HG03442 (cell line): ENCODE measurements at regions not wholly inside any gene's neighbourhood (a gene's known extent, or its start where the extent isn't known, plus 50 kb on each side); places are given as distances from the start of the nearest gene placed in this dataset.
A peak's percentile ranks its signal among the peaks of the same experiment; 100 is the strongest.
"Not testable (repeated sequence)": the region's sequence is repeated elsewhere in the genome, so short reads cannot be mapped to it uniquely, and the experiment has no call there.

ENCODE experiments used
- ATAC-seq: cut with Tn5 transposase; IDR thresholded peaks from one replicate; pipeline ENCODE4 v1.9.1; 2021; ENCODE audit warnings: mild to moderate bottlenecking, moderate library complexity; ENCODE audit not compliant: unreplicated experiment

DNA sequence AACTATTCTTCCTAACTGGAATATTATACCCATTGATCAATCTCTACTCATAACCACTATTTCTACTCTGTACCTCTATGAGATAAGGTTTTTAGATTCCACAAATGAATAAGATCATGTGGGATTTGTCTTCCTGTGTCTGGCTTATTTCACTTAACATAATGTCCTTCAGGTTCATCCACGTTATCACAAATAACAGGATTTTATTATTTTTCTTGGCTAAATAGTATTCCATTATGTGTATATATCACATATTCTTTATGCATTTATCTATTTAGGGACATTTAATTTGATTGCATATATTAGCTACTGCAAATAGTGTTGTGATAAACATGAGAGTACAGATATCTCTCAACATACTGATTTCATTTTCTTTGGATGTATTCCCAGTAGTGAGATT, 823.0 kb upstream of the ADGRB3 start:
- no peak for ATAC-seq

DNA sequence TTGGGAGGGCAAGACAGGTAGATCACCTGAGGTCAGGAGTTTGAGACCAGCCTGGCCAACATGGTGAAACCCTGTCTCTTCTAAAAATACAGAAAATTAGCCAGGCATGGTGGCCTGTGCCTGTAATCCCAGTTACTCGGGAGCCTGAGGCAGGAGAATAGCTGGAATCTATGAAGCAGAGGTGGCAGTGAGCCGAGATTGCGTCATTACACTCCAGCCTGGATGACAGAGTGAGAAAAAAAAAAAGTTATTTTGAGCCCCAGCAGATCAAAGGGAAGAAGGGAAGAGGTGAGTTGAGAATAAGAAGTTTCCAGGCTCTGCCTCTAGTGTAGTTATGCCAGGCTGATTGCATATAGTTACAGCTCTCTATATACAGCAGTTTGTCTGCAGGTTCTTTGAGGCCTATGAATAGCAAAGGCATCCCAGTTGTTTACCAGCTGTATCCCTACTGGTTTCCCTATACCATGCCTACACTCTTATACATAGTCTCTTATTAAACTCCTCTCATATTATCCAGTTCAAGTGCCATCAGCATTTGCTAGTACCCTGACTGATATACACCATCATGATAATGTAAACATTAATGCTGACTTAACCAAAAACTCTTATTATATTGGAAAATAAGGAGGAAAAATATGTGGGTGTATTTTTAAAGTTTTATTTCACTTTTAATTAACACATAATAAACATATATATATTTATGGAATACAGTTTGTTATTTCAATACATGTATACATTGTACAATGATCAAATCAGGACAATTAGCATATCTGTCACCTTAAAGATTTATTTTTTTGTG, 823.6 kb upstream of the ADGRB3 start:
- no peak for ATAC-seq

DNA sequence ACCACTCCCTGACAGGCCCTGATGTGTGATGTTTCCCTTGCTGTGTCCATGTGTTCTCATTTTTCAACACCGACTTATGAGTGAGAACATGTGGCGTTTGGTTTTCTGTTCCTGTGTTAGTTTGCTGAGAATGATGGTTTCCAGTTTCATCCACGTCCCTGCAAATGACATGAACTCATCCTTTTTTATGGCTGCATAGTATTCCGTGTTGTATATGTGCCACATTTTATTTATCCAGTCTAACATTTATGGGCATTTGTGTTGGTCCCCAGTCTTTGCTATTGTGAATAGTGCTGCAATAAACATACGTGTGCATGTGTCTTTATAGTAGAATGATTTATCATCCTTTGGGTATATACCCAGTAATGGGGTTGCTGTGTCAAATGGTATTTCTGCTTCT, 830.3 kb upstream of the ADGRB3 start:
- ATAC-seq, result not testable (repeated sequence)

DNA sequence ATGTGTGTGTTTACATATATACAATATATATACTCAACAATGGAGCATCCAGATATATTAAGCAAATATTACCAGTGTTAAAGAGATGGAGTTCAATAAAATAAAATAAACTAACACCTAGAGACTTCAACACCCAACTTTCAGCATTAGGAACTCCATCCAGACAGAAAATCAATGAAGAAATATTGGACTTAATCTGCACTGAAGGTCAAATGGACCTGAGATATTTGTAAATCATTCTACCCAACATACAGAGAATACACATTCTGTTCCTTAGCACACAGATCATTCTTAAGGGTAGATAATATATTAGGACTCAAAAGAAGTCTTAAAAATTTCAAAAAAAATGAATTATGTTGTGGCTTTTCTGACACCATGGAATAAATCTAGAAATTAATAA, 832.3 kb upstream of the ADGRB3 start:
- no peak for ATAC-seq

DNA sequence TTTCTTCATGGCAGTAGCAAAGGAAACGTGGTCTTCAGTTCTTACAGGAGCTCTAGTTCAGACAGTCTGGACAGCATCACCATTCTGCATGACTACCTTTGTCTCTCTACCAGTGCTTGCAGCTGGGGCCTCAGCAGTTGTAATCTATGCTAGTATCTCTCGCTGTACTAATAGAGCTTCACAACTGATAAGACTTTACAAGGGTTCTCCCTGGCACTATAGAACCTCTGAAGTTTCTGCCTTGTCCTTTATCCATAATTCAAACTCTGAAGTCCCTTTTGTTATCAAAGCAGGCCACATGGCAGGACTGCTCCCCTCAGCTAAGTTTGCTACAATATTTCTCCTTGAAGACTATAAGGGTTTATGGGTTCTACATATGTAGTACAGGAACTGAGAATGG, 842.1 kb upstream of the ADGRB3 start:
- ATAC-seq, result no peak

DNA sequence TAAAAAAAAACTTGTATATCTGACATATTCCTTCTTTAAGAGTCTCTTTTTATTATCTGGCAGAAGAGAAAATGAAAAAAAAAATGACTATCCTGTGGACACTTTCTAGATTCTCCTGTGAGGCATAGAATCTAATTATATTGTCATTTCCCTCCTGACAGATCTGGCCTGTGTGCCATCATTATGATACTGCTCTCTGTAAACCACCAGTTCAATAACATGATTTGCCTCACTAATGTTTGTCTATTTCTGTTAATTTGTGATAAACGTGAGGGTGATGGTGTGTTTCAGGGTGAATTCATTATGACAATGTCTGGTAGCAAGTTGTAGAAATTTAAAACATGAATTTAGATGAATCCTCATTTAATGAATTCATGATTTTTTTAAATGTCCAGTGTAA, 844.5 kb upstream of the ADGRB3 start:
- no peak for ATAC-seq

DNA sequence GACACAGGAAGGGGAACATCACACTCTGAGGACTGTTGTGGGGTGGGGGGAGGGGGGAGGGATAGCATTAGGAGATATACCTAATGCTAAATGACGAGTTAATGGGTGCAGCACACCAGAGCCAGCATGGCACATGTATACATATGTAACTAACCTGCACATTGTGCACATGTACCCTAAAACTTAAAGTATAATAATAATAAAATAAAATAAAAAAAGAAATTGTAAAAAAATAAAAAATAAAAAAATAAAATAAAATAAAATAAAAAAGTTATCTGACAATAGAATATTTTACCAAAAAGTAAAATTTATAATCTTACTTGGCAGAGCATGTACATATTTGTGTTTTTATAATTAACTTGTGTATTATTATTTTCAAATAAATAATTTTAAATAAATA, 848.0 kb upstream of the ADGRB3 start:
- not testable (repeated sequence) for ATAC-seq

DNA sequence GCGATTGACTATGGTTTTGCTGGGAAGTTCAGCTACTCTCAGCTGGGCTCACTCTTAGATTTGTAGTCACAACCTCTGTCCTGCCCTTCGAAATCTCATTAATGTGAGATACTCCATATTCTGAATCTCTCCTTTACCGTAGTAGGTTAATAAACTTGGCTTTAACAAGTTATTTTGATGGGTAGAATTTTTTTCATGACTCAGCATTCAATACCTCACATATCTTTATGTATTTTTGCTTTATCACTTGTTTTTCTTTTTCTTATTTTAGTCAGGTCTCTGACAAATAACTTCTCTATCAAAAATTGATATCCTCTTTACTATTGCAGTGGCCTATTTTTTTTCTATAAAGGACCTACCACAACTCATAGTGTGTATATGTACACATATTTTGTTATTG, 855.2 kb upstream of the ADGRB3 start:
- ATAC-seq, result no peak

DNA sequence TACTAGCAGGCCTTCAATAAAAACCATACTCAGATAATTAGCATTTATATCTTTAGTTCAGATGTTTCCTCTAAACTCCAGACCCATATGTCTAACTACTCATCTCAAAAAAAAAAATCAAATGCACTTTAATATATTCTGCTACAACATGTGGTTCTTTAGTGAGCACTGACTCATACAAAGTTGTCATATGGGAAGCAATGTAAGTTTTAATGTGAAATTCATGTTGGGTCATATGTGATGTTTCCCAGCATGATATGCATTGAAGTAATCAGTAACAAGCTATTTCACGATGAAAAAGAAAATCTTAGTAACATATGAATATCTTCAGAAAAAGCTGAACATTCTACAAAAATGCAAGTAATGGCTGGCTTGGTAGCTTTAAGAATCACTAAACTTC, 859.7 kb upstream of the ADGRB3 start:
- no peak for ATAC-seq

DNA sequence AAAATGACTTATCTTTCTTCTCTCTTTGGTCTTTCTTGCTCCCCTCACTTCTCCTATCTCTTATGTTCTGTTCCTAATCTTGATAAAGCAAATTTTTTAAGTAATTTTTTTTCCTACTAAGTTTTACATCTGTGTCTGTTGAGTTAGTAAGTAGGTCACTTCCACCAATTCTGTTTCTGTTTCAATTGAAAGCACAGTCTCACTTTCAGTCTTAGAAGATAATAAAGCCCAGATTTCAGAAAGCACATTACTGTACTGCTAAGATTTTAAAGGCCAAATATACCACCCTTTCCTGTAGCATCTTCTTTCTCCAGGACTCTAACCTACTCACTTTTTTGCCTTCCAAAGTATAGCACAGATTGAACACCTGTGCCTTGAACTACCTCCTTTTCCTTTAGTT, 866.1 kb upstream of the ADGRB3 start:
- ATAC-seq, result peak; percentile 72

DNA sequence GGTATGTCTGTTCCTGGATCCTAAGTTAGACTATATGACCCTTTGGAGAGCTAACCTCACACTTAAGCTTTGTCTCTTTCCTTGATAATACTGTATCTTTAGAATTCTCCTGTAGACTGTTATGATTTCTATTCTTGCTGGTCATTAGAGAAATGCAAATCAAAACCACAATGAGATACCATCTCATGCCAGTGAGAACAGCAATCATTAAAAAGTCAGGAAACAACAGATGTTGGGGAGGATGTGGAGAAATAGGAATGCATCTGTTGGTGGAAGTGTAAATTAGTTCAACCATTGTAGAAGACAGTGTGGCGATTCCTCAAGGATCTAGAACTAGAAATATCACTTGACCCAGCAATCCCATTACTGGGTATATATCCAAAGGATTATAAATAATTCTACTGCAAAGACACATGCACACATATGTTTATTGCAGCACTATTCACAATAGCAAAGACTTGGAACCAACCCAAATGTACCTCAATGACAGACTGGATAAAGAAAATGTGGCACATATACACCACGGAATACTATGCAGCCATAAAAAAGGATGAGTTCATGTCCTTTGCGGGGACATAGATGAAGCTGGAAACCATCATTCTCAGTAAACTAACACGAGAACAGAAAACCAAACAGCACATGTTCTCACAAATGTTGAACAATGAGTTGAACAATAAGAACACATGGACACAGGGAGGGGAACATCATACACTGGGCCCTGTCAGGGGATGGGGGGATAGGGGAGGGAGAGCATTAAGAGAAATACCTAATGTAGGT, 867.8 kb upstream of the ADGRB3 start:
- ATAC-seq, result not testable (repeated sequence)

DNA sequence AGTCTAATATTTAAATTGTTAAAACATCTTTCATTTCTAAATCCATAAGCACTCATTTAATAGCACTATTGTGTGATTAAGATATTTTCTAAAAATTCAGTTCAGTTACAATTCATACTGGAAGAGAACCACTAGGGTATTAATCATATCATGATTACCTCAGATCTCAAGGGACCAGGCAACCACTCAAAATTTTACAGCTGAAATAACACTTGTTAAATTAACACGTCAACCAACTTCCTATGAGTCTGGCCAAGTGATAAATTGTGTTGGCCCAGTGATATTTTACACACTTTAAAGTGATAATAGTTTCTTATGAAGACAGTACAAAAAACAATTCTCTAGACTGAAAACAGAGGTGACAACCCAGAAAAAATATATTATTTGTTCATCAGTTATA, 869.0 kb upstream of the ADGRB3 start:
- no peak for ATAC-seq

DNA sequence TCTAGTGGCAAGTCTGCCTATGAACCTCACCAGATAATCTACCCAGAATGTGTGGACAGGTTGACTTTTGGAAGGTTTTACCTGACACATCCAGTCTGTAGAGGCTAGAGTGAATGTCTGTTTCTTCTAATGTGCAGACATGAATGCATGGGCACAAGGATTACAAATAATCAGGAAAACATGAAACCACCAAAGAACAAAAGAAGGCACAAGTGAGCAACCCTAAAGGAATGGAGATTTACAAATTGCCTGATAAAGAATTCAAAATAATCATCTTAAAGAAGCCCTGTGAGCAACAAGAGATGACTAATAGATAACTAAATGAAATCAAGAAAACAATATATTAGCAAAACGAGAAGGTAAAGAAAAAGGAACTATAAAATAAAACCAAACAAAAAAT, 876.1 kb upstream of the ADGRB3 start:
- no peak for ATAC-seq

DNA sequence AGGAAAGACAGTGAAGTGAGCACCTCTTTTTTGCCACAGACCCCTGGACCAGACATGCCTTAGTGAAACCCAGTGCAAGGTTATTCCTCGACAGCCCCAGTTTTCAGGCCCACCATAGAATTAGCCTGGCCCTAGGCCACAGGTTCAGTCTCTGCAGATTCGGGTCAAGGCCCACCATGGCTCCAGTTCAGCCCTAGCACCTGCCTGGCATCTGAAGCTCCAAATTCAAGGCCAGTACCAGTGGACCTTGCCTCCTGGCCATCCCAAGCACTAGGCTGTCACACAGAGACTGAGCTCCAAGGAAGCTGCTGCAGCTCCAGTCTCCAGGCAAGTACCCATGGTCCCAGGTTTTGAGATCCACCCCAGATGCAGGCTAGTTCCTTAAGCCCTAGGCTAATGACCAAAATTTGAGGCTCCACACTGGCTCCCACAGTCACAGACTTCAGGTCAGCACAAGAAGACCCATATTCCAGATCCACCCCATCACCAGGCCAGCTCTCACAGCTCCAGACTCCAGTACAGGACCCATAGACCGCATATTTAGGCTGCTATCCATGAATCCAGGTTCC, 877.5 kb upstream of the ADGRB3 start:
- no peak for ATAC-seq

DNA sequence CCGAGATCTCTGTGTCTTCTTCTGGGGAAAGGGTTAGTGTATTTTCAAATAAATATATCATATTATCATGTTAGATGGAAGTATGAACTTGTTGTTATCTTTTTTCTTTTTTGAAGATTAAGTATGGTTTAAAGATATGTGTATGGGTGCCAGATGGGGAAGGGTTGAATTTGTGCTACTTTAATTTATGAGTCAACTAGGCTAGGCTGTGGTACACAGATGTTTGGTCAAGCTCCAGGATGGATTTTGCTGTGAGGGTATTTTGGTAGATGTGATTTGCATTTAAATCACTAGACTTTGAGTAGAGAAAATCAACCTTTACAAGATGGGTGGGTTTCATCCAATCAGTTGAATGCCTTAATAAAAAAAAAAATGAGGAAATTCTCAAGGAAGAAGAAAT, 886.6 kb upstream of the ADGRB3 start:
- no peak for ATAC-seq

DNA sequence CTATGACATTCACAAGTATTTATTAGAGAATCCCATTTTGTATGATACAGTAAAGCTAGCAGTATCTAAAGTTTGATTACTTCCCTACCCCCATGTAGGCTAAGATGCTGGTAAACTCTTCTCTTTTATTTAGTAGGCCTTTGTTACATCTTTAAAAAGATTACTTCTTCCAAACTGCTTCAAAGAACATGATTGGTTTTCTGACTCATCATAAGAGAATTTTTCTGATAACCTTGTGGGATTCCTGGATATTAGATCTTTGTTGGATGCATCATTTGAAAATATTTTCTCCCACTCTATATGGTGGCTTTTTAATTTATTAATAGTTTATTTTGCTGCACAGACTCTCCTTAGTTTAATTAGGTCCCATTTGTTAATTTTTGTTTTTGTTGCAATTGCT, 898.3 kb upstream of the ADGRB3 start:
- ATAC-seq, result no peak

DNA sequence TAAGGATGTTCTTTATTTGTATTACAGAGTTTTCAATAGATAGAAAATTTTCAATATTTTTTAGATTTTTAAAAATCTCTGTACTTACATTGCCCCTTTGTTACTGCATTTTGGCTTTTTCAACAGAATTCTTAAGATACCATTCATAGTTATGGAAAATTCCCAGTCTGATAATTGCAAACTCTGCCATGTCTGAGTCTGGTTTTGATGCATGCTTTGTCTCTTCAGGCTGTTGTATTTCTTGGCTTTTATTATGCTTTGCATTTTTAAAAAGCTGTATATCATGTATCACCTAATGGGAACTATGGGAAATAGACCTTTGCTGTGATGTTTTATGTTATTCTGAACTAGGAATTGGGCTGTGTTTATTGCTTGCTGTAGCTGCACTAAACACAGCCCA, 898.9 kb upstream of the ADGRB3 start:
- ATAC-seq, result no peak

DNA sequence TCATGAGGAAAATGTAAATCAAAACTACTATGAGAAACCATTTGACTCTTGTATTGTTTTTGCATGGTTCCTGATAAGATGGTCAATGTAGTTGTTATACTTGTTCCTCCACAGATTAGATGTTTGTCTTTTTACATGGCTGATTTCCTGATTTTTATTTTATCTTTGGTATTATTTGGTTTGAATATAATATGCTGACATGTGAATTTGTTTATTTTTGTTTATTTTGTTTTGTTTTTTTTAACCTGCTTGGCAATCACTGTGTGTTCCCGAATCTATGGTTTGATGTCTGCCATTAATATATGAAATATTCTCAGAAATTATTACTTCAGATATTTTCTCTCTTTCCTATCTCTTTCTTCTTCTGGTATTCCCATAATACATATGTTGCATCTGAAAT, 899.5 kb upstream of the ADGRB3 start:
- no peak for ATAC-seq

DNA sequence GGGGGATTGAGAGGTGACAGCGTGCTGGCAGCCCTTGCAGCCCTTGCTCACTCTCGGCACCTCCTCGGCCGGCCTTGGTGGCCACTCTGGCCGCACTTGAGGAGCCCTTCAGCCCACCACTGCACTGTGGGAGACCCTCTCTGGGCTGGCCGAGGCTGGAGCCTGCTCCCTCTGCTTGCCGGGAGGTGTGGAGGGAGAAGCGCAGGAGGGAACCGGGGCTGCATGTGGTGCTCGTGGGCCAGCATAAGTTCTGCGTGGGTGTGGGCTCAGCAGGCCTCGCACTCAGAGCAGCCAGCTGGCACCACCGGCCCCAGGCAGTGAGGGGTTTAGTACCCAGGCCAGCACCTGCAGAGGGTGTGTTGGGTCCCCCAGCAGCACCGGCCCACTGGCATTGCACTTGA, 912.2 kb upstream of the ADGRB3 start:
- no peak for ATAC-seq

DNA sequence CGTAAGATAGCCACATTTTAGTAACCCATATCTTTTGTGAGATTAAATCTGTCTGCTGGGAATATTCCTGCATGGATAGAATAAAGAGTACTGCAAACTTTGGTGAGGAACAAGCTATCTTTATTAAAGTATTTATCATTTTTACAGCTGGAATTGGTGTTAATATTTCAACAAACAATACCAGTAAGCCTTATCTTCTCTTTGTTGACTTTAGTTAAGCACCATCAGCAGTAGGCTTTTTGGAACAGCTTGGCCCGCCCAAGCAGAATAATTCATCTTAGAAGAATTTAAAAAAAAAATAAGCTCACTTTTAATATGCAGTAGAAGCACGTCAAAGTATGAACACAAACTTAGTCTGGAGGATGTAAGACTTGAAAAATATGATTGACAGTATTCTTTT, 917.8 kb upstream of the ADGRB3 start:
- ATAC-seq, result no peak

DNA sequence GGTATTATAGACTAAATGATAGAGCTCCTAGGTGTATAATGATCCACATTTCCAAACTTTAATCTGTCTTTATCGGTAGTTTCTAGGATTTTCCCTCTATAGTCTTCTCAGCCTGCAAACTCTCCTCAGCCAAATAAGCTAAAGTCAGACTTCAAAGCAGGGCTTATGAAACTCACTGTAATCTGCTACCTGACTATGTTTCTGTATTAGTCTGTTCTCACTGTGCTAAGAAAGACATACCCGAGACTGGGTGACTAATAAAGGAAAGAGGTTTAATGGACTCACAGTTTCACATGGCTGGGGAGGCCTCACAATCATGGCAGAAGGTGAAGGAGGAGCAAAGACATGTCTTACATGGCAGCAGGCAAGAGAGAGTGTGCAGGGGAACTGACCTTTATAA, 928.7 kb upstream of the ADGRB3 start:
- no peak for ATAC-seq

DNA sequence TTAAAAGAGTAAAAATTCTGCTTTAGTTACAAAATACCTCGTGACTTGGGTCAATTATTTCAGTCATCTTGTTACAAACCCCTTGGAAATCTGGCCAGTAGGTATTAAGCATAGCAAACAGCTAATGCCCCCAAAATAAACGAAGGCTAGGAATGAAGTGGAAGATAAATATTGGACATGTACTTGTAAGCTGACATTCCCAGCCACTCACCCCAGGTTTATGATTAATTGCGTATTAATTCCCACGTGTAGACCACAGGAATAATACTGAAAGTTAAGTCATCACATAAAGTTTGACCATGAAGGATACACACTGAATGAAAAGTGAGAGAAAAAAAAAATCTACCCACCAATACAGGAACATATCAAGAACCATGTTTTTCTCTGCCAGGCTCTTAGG, 936.5 kb upstream of the ADGRB3 start:
- no peak for ATAC-seq
